PFSK-1 (cell line): ENCODE measurements at regions not wholly inside any gene's neighbourhood (a gene's known extent, or its start where the extent isn't known, plus 50 kb on each side); places are given as distances from the start of the nearest gene placed in this dataset.

Experiments used
- FOXP2 ChIP-seq: optimal IDR thresholded peaks from 2 replicates; pipeline ENCODE3; 2011; ENCODE audit warnings: borderline replicate concordance, control low read depth, inconsistent platforms; ENCODE audit not compliant: insufficient read depth; ENCODE audit errors: extremely low read length, extremely low read depth
- POLR2AphosphoS5 ChIP-seq: IDR thresholded peaks from 2 replicates; pipeline ENCODE4 v1.6.1; 2012; ENCODE audit warnings: low read depth, mild to moderate bottlenecking, control low read depth, low read length, moderate library complexity
- SIN3A ChIP-seq: IDR thresholded peaks from 2 replicates; pipeline ENCODE4 v1.6.1; 2012; ENCODE audit warnings: mild to moderate bottlenecking, low read length, moderate library complexity, borderline replicate concordance; ENCODE audit not compliant: insufficient read depth
- TAF1 ChIP-seq: IDR thresholded peaks from 2 replicates; pipeline ENCODE4 v1.6.1; 2012; ENCODE audit warnings: low read length, control low read depth, borderline replicate concordance; ENCODE audit not compliant: insufficient read depth
- TF ChIP-seq, protein P1 (sequence below), 2 experiments: IDR thresholded peaks; 2 replicates each; pipeline versions ENCODE4 v1.6.1 to v1.8.0; 2011 to 2012; ENCODE audit warnings: low read depth in 2 of 2, low read length in 2 of 2, control low read depth in 1 of 2, inconsistent platforms in 1 of 2, mild to moderate bottlenecking in 1 of 2, moderate library complexity in 1 of 2; ENCODE audit not compliant: insufficient read depth in 1 of 2

DNA sequence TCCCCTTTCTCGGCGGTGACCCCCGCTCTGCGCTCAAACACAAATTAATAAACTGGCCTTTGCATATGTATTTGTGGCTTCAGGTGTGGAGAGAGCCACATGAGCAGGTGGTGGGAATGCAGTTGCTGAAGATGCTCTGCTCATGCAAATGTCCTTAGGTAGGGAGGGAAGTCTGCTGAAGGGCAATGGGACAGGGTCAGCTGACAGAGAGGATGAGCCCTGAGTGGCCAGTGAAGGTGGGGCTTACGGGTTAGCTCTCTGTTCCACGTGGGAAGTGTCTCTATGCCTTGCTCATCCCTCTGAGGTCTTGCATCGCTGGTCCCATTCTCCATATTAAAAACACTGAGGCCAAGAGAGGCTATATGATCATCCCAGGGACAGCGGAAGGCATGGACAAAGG is 74.2 kb upstream of the CCL1 start:
- TF ChIP-seq POLR2AphosphoS5 = no peak
- no peak for TF ChIP-seq FOXP2
- TF ChIP-seq, protein P1, sequence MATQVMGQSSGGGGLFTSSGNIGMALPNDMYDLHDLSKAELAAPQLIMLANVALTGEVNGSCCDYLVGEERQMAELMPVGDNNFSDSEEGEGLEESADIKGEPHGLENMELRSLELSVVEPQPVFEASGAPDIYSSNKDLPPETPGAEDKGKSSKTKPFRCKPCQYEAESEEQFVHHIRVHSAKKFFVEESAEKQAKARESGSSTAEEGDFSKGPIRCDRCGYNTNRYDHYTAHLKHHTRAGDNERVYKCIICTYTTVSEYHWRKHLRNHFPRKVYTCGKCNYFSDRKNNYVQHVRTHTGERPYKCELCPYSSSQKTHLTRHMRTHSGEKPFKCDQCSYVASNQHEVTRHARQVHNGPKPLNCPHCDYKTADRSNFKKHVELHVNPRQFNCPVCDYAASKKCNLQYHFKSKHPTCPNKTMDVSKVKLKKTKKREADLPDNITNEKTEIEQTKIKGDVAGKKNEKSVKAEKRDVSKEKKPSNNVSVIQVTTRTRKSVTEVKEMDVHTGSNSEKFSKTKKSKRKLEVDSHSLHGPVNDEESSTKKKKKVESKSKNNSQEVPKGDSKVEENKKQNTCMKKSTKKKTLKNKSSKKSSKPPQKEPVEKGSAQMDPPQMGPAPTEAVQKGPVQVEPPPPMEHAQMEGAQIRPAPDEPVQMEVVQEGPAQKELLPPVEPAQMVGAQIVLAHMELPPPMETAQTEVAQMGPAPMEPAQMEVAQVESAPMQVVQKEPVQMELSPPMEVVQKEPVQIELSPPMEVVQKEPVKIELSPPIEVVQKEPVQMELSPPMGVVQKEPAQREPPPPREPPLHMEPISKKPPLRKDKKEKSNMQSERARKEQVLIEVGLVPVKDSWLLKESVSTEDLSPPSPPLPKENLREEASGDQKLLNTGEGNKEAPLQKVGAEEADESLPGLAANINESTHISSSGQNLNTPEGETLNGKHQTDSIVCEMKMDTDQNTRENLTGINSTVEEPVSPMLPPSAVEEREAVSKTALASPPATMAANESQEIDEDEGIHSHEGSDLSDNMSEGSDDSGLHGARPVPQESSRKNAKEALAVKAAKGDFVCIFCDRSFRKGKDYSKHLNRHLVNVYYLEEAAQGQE (IDR thresholded peaks at IDR 0.05; ENCODE audit: insufficient read depth in 1 of 2, low read depth in 2 of 2, low read length in 2 of 2) = no peak
- no peak for TF ChIP-seq TAF1
- TF ChIP-seq SIN3A = no peak
